Gastroesophageal sphincter (tissue), 3 donors: ENCODE measurements at regions not wholly inside any gene's neighbourhood (a gene's known extent, or its start where the extent isn't known, plus 50 kb on each side); places are given as distances from the start of the nearest gene placed in this dataset.

ENCODE experiments used
- EP300 ChIP-seq: sonication (generic); formaldehyde crosslinking; IDR thresholded peaks from one replicate; pipeline ENCODE4 v1.6.1; 2017; ENCODE audit warnings: antibody characterized with exemption, mild to moderate bottlenecking
- POLR2A ChIP-seq, 2 donors: fragments of 450-650 bp; IDR thresholded peaks; one replicate each; pipeline ENCODE4 v1.6.1; 2017; ENCODE audit warnings: antibody characterized with exemption in 2 of 2, mild to moderate bottlenecking in 2 of 2, moderate library complexity in 1 of 2
- POLR2AphosphoS5 ChIP-seq: sonication (generic); formaldehyde crosslinking; IDR thresholded peaks from one replicate; pipeline ENCODE4 v1.6.1; 2017; ENCODE audit warnings: antibody characterized with exemption
- TF ChIP-seq, protein P1 (sequence below), 4 experiments: fragments of 200-600 bp in 2 of 4; fragments of 450-650 bp in 2 of 4; sonication (generic) in 1 of 4; IDR thresholded peaks; one replicate each; pipeline ENCODE4 v1.5.1; 2017 to 2019; ENCODE audit warnings: antibody characterized with exemption in 4 of 4, mild to moderate bottlenecking in 2 of 4, moderate library complexity in 2 of 4

DNA sequence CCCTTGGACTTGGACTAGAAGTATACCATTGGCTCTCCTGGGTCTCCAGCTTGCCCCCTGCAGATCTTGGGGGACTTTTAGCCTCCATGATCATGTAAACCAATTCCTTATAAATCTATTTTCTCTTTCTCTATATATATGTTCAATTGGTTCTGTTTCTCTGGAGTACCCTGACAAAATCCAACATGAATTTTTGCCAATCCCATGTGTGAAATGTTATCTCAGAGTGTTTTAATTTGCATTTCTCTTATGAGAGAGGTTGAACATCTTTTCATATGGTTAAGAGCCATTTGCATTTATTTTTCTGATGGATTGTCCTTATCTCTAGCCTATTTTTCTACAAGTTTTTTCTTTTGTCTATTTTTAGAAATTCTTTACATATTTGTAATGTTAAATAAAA lies 131.7 kb upstream of the NEO1 start:
- TF ChIP-seq, protein P1, sequence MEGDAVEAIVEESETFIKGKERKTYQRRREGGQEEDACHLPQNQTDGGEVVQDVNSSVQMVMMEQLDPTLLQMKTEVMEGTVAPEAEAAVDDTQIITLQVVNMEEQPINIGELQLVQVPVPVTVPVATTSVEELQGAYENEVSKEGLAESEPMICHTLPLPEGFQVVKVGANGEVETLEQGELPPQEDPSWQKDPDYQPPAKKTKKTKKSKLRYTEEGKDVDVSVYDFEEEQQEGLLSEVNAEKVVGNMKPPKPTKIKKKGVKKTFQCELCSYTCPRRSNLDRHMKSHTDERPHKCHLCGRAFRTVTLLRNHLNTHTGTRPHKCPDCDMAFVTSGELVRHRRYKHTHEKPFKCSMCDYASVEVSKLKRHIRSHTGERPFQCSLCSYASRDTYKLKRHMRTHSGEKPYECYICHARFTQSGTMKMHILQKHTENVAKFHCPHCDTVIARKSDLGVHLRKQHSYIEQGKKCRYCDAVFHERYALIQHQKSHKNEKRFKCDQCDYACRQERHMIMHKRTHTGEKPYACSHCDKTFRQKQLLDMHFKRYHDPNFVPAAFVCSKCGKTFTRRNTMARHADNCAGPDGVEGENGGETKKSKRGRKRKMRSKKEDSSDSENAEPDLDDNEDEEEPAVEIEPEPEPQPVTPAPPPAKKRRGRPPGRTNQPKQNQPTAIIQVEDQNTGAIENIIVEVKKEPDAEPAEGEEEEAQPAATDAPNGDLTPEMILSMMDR (IDR thresholded peaks at IDR 0.05), result no peak
- no peak for TF ChIP-seq POLR2AphosphoS5
- no peak for TF ChIP-seq EP300
- TF ChIP-seq POLR2A (IDR thresholded peaks at IDR 0.05), result no peak
